Astrocyte (in vitro differentiated cells and primary cell): ENCODE measurements at regions not wholly inside any gene's neighbourhood (a gene's known extent, or its start where the extent isn't known, plus 50 kb on each side); places are given as distances from the start of the nearest gene placed in this dataset.

Experiments
- DNase-seq: peaks from one replicate; pipeline ENCODE4 v3.0.0-alpha.2; 2010; ENCODE audit warnings: low read depth
- FAIRE-seq: peaks from 2 replicates; lab custom pipeline; 2011; peaks lifted over from hg19 to GRCh38; lab: Jason Lieb, UNC
- H2AFZ ChIP-seq: 2 replicates; pipeline ENCODE4 v1.6.0; 2012; ENCODE audit warnings: low read depth, low read length, inconsistent platforms
- H3K27ac ChIP-seq: 2 replicates; pipeline ENCODE4 v1.5.1; 2011; ENCODE audit warnings: low read depth, low read length, inconsistent platforms
- H3K27me3 ChIP-seq: 2 replicates; pipeline ENCODE4 v1.6.0; 2011; ENCODE audit warnings: low read length, inconsistent platforms; ENCODE audit not compliant: insufficient read depth
- H3K36me3 ChIP-seq: 2 replicates; pipeline ENCODE4 v1.5.1; 2011; ENCODE audit warnings: low read length, inconsistent platforms; ENCODE audit not compliant: insufficient read depth
- H3K4me1 ChIP-seq: 2 replicates; pipeline ENCODE4 v1.5.1; 2011; ENCODE audit warnings: low read length, inconsistent platforms; ENCODE audit not compliant: insufficient read depth
- H3K4me2 ChIP-seq: 2 replicates; pipeline ENCODE4 v1.6.0; 2012; ENCODE audit warnings: low read length, inconsistent platforms
- H3K4me3 ChIP-seq: 2 replicates; pipeline ENCODE4 v1.5.1; 2011; ENCODE audit warnings: low read depth, mild to moderate bottlenecking, low read length, inconsistent platforms; ENCODE audit not compliant: insufficient read depth
- H3K79me2 ChIP-seq: 2 replicates; pipeline ENCODE4 v1.6.0; 2012; ENCODE audit warnings: mild to moderate bottlenecking, low read length, inconsistent platforms; ENCODE audit not compliant: insufficient read depth
- H3K9ac ChIP-seq: 2 replicates; pipeline ENCODE4 v1.6.0; 2012; ENCODE audit warnings: mild to moderate bottlenecking, low read length, inconsistent platforms
- H3K9me3 ChIP-seq: 2 replicates; pipeline ENCODE4 v1.5.1; 2012; ENCODE audit warnings: low read depth, mild to moderate bottlenecking, low read length, inconsistent platforms; ENCODE audit not compliant: insufficient read depth
- H4K20me1 ChIP-seq: 2 replicates; pipeline ENCODE4 v1.6.0; 2012; ENCODE audit warnings: low read length, inconsistent platforms; ENCODE audit not compliant: insufficient read depth
- H3K27ac Mint-ChIP-seq: one replicate; pipeline ENCODE4 v1.8.0; 2021; ENCODE audit warnings: mild to moderate bottlenecking, mixed read lengths; ENCODE audit not compliant: unreplicated experiment
- H3K27me3 Mint-ChIP-seq: one replicate; pipeline ENCODE4 v1.8.0; 2021; ENCODE audit warnings: low read depth, mixed read lengths; ENCODE audit not compliant: unreplicated experiment
- H3K36me3 Mint-ChIP-seq: one replicate; pipeline ENCODE4 v1.8.0; 2021; ENCODE audit warnings: low read depth, mixed read lengths; ENCODE audit not compliant: unreplicated experiment
- H3K4me1 Mint-ChIP-seq: one replicate; pipeline ENCODE4 v1.8.0; 2021; ENCODE audit warnings: low read depth, mixed read lengths; ENCODE audit not compliant: unreplicated experiment
- H3K4me3 Mint-ChIP-seq: one replicate; pipeline ENCODE4 v1.8.0; 2021; ENCODE audit warnings: mild to moderate bottlenecking, moderate library complexity, mixed read lengths; ENCODE audit not compliant: unreplicated experiment
- H3K9me3 Mint-ChIP-seq: one replicate; pipeline ENCODE4 v1.8.0; 2021; ENCODE audit warnings: mild to moderate bottlenecking, mixed read lengths; ENCODE audit not compliant: unreplicated experiment
- EZH2 ChIP-seq: IDR thresholded peaks from 2 replicates; pipeline ENCODE4 v1.6.1; 2012; ENCODE audit warnings: mild to moderate bottlenecking, low read length, inconsistent platforms; ENCODE audit not compliant: insufficient read depth
- TF ChIP-seq, protein P1 (sequence below): IDR thresholded peaks from 2 replicates; pipeline ENCODE4 v1.5.1; 2011; ENCODE audit warnings: low read depth, mild to moderate bottlenecking, inconsistent platforms, low read length, moderate library complexity; ENCODE audit not compliant: insufficient read depth

DNA sequence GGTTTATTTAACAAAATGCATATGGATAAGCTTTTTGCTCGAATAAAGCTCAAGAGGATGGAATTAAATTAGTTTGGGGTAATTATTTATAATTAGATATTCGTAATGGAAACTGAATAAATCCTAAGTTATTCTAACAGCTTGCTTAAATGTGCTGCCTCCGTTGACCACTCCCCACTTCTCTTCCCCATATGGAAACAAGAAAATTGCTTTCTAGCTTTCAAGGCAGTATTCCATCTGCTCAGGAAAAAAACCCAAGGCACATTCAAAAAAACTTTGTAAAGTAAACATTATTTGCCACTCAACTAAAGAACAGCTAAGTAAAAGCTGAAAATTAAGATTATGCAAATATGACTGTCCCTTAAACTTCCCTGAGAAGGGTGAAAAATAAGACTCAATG is 369.2 kb downstream of the HAO1 start:
- no peaks in the 10 kb centered on the region for H4K20me1 ChIP-seq
- no peaks in the 10 kb centered on the region for H3K36me3 ChIP-seq
- no peaks in the 10 kb centered on the region for H3K27me3 ChIP-seq
- no peak for FAIRE-seq
- H3K9me3 ChIP-seq: no peaks in the 10 kb centered on the region
- H3K27ac ChIP-seq: no peak overlapping the region
- Mint-ChIP-seq H3K36me3 (no peaks in the 10 kb centered on the region), H3K9me3 (no peaks in the 10 kb centered on the region), H3K27ac (no peak overlapping the region), H3K4me3 (no peak overlapping the region), H3K4me1 (no peaks in the 10 kb centered on the region), H3K27me3 (no peaks in the 10 kb centered on the region)
- no peak overlapping the region for H3K9ac ChIP-seq
- no peak overlapping the region for H3K4me2 ChIP-seq
- H3K79me2 ChIP-seq: no peaks in the 10 kb centered on the region
- no peak overlapping the region for H3K4me3 ChIP-seq
- TF ChIP-seq EZH2: no peak
- TF ChIP-seq, protein P1, sequence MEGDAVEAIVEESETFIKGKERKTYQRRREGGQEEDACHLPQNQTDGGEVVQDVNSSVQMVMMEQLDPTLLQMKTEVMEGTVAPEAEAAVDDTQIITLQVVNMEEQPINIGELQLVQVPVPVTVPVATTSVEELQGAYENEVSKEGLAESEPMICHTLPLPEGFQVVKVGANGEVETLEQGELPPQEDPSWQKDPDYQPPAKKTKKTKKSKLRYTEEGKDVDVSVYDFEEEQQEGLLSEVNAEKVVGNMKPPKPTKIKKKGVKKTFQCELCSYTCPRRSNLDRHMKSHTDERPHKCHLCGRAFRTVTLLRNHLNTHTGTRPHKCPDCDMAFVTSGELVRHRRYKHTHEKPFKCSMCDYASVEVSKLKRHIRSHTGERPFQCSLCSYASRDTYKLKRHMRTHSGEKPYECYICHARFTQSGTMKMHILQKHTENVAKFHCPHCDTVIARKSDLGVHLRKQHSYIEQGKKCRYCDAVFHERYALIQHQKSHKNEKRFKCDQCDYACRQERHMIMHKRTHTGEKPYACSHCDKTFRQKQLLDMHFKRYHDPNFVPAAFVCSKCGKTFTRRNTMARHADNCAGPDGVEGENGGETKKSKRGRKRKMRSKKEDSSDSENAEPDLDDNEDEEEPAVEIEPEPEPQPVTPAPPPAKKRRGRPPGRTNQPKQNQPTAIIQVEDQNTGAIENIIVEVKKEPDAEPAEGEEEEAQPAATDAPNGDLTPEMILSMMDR: no peak
- no peaks in the 10 kb centered on the region for H3K4me1 ChIP-seq
- no peak overlapping the region for H2AFZ ChIP-seq
- DNase-seq: no peak

DNA sequence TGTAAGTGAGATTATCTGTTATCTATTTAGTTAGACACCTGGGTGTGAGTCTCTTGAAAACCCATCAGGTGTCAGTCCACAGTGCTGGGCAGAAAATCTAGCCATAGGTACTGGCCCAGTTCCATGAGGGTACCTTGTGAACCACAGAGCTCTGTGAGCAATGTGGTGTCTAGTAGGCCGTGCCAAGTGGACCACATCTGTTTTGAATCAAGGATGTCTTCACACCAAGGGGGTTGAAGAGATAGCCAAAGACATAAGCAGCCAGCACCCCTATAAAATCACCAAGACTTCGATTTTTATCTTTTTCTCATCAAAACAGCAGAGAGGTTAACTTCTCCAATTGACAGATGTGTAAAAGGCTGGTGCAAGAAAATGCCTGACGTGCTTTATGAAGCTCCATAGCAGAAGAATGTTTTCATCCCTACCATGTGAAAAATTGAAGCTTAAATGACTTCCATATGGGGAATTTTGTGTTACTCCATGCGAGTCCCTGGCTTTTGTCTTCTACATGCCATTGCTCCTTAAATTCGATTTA is 368.7 kb downstream of the HAO1 start:
- H3K27me3 Mint-ChIP-seq: no peaks in the 10 kb centered on the region
- Histone ChIP-seq H2AFZ (no peak overlapping the region), H4K20me1 (no peaks in the 10 kb centered on the region), H3K36me3 (no peaks in the 10 kb centered on the region), H3K27me3 (no peaks in the 10 kb centered on the region), H3K4me2 (no peak overlapping the region), H3K4me3 (no peak overlapping the region), H3K9ac (no peak overlapping the region), H3K27ac (no peak overlapping the region), H3K4me1 (no peaks in the 10 kb centered on the region), H3K79me2 (no peaks in the 10 kb centered on the region), H3K9me3 (no peaks in the 10 kb centered on the region)
- no peak for FAIRE-seq
- no peaks in the 10 kb centered on the region for H3K9me3 Mint-ChIP-seq
- H3K4me1 Mint-ChIP-seq: no peaks in the 10 kb centered on the region
- no peak for TF ChIP-seq EZH2
- TF ChIP-seq, protein P1: no peak
- no peak overlapping the region for H3K27ac Mint-ChIP-seq
- DNase-seq: no peak
- H3K36me3 Mint-ChIP-seq: no peaks in the 10 kb centered on the region
- H3K4me3 Mint-ChIP-seq: no peak overlapping the region

DNA sequence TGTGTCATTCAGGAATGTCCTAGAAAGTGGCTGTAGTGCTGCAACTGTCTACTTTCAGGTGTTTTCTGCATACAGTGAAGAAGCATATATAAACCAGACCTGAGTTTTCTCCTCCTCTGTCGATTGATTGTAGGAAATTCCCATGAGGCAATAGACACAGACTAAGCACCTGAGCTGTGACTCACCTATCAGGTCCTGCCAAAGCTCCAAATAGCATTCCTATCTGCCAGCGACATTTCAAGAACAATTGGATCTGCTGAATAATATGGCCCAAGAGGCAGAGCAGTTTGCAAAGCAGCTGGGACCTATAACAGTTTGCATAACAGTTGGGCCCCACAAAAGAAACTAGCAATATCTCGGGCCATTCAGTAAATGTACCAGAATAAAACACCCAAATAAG is 360.4 kb downstream of the HAO1 start:
- no peak overlapping the region for H3K27ac Mint-ChIP-seq
- TF ChIP-seq EZH2: no peak
- TF ChIP-seq, protein P1: no peak
- no peak overlapping the region for H3K9ac ChIP-seq
- no peaks in the 10 kb centered on the region for H4K20me1 ChIP-seq
- H3K9me3 ChIP-seq: no peaks in the 10 kb centered on the region
- H3K27me3 ChIP-seq: no peaks in the 10 kb centered on the region
- FAIRE-seq (no peak), DNase-seq (no peak)
- no peaks in the 10 kb centered on the region for H3K36me3 ChIP-seq
- H3K4me1 ChIP-seq: no peaks in the 10 kb centered on the region
- H3K36me3 Mint-ChIP-seq: no peaks in the 10 kb centered on the region
- H3K27me3 Mint-ChIP-seq: no peaks in the 10 kb centered on the region
- peaks cover 3% of the 10 kb centered on the region for H3K9me3 Mint-ChIP-seq
- no peak overlapping the region for H3K4me3 ChIP-seq
- H3K4me3 Mint-ChIP-seq: no peak overlapping the region
- peaks cover 4% of the 10 kb centered on the region for H3K4me1 Mint-ChIP-seq
- no peaks in the 10 kb centered on the region for H3K79me2 ChIP-seq
- no peak overlapping the region for H3K27ac ChIP-seq
- H2AFZ ChIP-seq: no peak overlapping the region
- no peak overlapping the region for H3K4me2 ChIP-seq
